ENCODE measurements at regions not wholly inside any gene's neighbourhood (a gene's known extent, or its start where the extent isn't known, plus 50 kb on each side); places are given as distances from the start of the nearest gene placed in this dataset.
A peak's percentile ranks its signal among the peaks of the same experiment; 100 is the strongest.

GRCh38 chr22:46030231-46030880 lies 53.4 kb upstream of the WNT7B start:
- WGBS = 70% methylated on average over 10 of the region's 11 CpGs
- peak; percentile 48 to 61 for DNase-seq (ENCODE audit: low spot score in 2 of 2)
- no peak overlapping the region for H3K4me3 ChIP-seq
- H3K9me3 ChIP-seq = no peaks in the 10 kb centered on the region
- no peak for TF ChIP-seq CTCF (IDR thresholded peaks at IDR 0.05)
- TF ChIP-seq POLR2AphosphoS5 (IDR thresholded peaks at IDR 0.05) = no peak
- no peak for TF ChIP-seq EP300 (IDR thresholded peaks at IDR 0.05)
- no peak for TF ChIP-seq POLR2A (IDR thresholded peaks at IDR 0.05)
- H3K27me3 ChIP-seq = no peaks in the 10 kb centered on the region
- H3K36me3 ChIP-seq = no peaks in the 10 kb centered on the region
- peaks cover 44% of the 10 kb centered on the region for H3K4me1 ChIP-seq
- no peak overlapping the region for H3K27ac ChIP-seq

- WGBS = 88% methylated on average over 13 of the region's 13 CpGs
- Histone ChIP-seq H3K4me3 (no peak overlapping the region), H3K9me3 (no peaks in the 10 kb centered on the region), H3K36me3 (no peaks in the 10 kb centered on the region), H3K4me1 (peaks cover 44% of the 10 kb centered on the region), H3K27ac (no peak overlapping the region), H3K27me3 (no peaks in the 10 kb centered on the region)
- TF ChIP-seq POLR2AphosphoS5 (IDR thresholded peaks at IDR 0.05) (no peak), POLR2A (IDR thresholded peaks at IDR 0.05) (no peak), EP300 (IDR thresholded peaks at IDR 0.05) (no peak), CTCF (IDR thresholded peaks at IDR 0.05) (no peak)
- peak; percentile 59 to 72 for DNase-seq (ENCODE audit: low spot score in 2 of 2)
Observed at GRCh38 chr22:46031066-46031465, 54.1 kb upstream of the WNT7B start.

- H3K4me1 ChIP-seq = peaks cover 45% of the 10 kb centered on the region
- TF ChIP-seq POLR2AphosphoS5 (IDR thresholded peaks at IDR 0.05) (no peak), POLR2A (IDR thresholded peaks at IDR 0.05) (no peak), CTCF (IDR thresholded peaks at IDR 0.05) (no peak), EP300 (IDR thresholded peaks at IDR 0.05) (no peak)
- H3K4me3 ChIP-seq = no peak overlapping the region
- 88% methylated on average over 2 of the region's 2 CpGs for WGBS
- H3K36me3 ChIP-seq = no peaks in the 10 kb centered on the region
- peak overlapping the region; percentile 27 for H3K27ac ChIP-seq
- no peak for DNase-seq (ENCODE audit: low spot score in 2 of 2)
- H3K27me3 ChIP-seq = no peaks in the 10 kb centered on the region
- no peaks in the 10 kb centered on the region for H3K9me3 ChIP-seq
Observed at GRCh38 chr22:46031557-46031956, 54.6 kb upstream of the WNT7B start.

- no peak overlapping the region for H3K4me3 ChIP-seq
- peaks cover 45% of the 10 kb centered on the region for H3K4me1 ChIP-seq
- peak; percentile 64 to 75 for DNase-seq (ENCODE audit: low spot score in 2 of 2)
- TF ChIP-seq POLR2AphosphoS5 (IDR thresholded peaks at IDR 0.05) (no peak), EP300 (IDR thresholded peaks at IDR 0.05) (no peak), POLR2A (IDR thresholded peaks at IDR 0.05) (no peak), CTCF (IDR thresholded peaks at IDR 0.05) (no peak)
- WGBS = 49% methylated on average over 12 of the region's 13 CpGs
- peak overlapping the region; percentile 27 for H3K27ac ChIP-seq
- H3K9me3 ChIP-seq = no peaks in the 10 kb centered on the region
- H3K36me3 ChIP-seq = no peaks in the 10 kb centered on the region
- no peaks in the 10 kb centered on the region for H3K27me3 ChIP-seq
Observed at GRCh38 chr22:46031965-46032851, 55.2 kb upstream of the WNT7B start.
